ENCODE measurements at regions not wholly inside any gene's neighbourhood (a gene's known extent, or its start where the extent isn't known, plus 50 kb on each side); places are given as distances from the start of the nearest gene placed in this dataset.
"Not testable (repeated sequence)": the region's sequence is repeated elsewhere in the genome, so short reads cannot be mapped to it uniquely, and the experiment has no call there.

DNA sequence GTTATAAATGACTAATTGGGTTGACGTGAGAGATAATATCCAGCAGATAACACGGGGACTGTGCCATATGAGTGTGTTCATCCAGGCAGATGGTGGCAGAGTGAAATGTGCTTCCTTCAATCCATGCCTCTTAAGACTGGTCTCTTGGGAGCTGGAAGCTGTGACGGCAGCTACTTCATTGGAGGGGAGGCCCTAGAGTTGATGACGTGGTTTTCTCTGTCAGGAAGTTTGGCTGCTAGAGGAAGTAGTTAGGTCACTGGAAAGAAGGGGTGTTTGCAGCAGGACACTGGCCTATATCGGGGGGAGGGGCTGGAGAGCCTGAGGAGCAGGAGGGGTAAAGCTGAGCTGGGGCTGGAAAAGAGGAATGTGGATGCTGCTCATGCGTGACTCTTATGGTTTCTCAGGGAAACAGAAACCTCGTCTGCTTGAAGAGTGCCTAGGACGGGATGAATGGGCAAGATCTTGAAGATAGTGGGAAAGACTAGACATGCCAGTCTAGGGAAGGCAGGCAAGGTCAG, 3051.6 kb downstream of the RPIA start:
- H3K9me3 Mint-ChIP-seq (ENCODE audit: insufficient read depth); H3K36me3 Mint-ChIP-seq (ENCODE audit: low read depth); DNase-seq; H3K27me3 Mint-ChIP-seq (ENCODE audit: low read depth); H3K27ac Mint-ChIP-seq; H3K4me1 Mint-ChIP-seq (ENCODE audit: low read depth); CTCF ChIA-PET; POLR2A ChIA-PET; ATAC-seq; H3K4me3 Mint-ChIP-seq: not testable (repeated sequence)

- H3K9me3 Mint-ChIP-seq (ENCODE audit: insufficient read depth); CTCF ChIA-PET; ATAC-seq; POLR2A ChIA-PET; H3K27me3 Mint-ChIP-seq (ENCODE audit: low read depth); H3K4me3 Mint-ChIP-seq; H3K36me3 Mint-ChIP-seq (ENCODE audit: low read depth); DNase-seq; H3K4me1 Mint-ChIP-seq (ENCODE audit: low read depth); H3K27ac Mint-ChIP-seq: not testable (repeated sequence)
Observed at GRCh38 chr2:91743910-91744309, 3052.4 kb downstream of the RPIA start.

- H3K27me3 Mint-ChIP-seq (ENCODE audit: low read depth); DNase-seq; H3K36me3 Mint-ChIP-seq (ENCODE audit: low read depth); H3K4me3 Mint-ChIP-seq; POLR2A ChIA-PET; H3K27ac Mint-ChIP-seq; CTCF ChIA-PET; ATAC-seq; H3K4me1 Mint-ChIP-seq (ENCODE audit: low read depth); H3K9me3 Mint-ChIP-seq (ENCODE audit: insufficient read depth): not testable (repeated sequence)
Observed at GRCh38 chr2:91744700-91745141, 3053.2 kb downstream of the RPIA start.

DNA sequence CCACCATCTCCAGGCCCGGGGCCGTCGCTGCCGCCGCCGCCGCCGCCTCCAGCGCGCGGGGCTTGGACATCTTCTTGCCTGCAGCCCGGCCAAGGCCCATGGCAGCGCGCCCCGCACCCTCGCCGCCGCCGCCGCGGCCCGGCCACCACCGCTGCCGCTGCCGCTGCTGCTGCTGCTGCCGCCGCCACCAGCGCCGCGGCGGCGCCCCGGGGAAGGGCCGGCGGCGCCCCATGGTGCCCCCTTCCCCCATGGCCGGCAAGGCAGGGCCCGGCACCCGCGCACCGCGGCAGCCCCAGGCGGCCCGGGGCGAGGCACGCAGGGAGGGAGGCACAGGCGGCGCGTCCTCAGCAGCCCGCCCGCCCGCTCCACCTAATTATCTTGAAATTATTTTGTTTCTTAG, 3057.4 kb downstream of the RPIA start:
- Mint-ChIP-seq H3K27ac (no peak overlapping the region), H3K4me1 (ENCODE audit: low read depth) (no peaks in the 10 kb centered on the region), H3K9me3 (ENCODE audit: insufficient read depth) (no peaks in the 10 kb centered on the region), H3K4me3 (no peak overlapping the region), H3K27me3 (ENCODE audit: low read depth) (peaks cover 3% of the 10 kb centered on the region), H3K36me3 (ENCODE audit: low read depth) (no peaks in the 10 kb centered on the region)
- peak; percentile 71 for ATAC-seq
- no peak for DNase-seq
- CTCF ChIA-PET = no interaction called here
- POLR2A ChIA-PET = no interaction called here

DNA sequence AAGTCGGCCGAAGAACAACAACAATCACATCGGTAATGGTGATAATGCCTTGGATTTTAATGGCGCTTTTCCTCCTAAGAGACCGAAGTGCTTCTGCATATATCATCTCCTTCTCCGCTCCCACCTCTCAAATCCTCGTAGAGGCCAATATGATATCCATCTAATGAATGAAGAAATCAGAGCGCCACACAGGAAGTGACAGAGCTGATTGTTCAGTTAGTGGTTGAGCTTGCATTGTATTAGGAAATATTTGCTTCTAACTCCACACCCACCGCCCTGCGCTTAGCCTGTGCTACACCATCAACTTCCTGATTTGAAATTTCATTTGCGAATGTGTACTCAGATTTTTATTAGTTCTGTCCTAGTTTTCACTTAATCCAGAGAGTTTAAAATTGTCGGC, 3058.2 kb downstream of the RPIA start:
- H3K27ac Mint-ChIP-seq; H3K9me3 Mint-ChIP-seq (ENCODE audit: insufficient read depth); H3K4me3 Mint-ChIP-seq; H3K4me1 Mint-ChIP-seq (ENCODE audit: low read depth); DNase-seq; POLR2A ChIA-PET; ATAC-seq; CTCF ChIA-PET; H3K27me3 Mint-ChIP-seq (ENCODE audit: low read depth); H3K36me3 Mint-ChIP-seq (ENCODE audit: low read depth): not testable (repeated sequence)

DNA sequence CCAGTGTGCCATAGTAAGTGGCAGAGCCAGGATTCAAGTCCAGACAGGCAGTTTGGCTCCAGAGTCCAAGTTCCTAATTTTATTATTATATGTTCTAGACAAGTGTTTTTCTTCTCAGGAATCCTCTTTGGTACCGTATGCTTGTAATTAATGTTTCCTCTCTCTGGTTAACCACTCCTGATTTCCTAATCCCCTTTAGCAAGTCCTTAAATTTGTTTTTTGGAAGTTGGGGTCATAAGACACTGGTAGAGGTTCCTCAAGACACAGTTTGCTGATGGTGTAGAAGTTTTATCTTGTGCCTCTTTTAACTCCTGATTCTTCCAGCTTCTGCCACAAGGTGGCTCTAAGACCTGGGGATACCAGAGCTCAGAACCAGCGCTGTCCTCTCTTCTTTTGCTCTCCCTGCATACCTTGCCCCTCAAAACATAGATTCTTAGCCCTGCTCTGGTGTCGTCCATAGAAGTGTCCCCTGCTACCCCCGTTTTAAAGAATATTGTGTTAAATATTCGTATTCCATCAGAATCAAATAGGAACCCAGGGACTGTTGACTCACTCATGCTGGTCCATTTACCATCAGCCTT, 3068.0 kb downstream of the RPIA start:
- ATAC-seq; H3K27me3 Mint-ChIP-seq (ENCODE audit: low read depth); H3K4me3 Mint-ChIP-seq; H3K9me3 Mint-ChIP-seq (ENCODE audit: insufficient read depth); POLR2A ChIA-PET; DNase-seq; CTCF ChIA-PET; H3K27ac Mint-ChIP-seq; H3K4me1 Mint-ChIP-seq (ENCODE audit: low read depth); H3K36me3 Mint-ChIP-seq (ENCODE audit: low read depth): not testable (repeated sequence)

DNA sequence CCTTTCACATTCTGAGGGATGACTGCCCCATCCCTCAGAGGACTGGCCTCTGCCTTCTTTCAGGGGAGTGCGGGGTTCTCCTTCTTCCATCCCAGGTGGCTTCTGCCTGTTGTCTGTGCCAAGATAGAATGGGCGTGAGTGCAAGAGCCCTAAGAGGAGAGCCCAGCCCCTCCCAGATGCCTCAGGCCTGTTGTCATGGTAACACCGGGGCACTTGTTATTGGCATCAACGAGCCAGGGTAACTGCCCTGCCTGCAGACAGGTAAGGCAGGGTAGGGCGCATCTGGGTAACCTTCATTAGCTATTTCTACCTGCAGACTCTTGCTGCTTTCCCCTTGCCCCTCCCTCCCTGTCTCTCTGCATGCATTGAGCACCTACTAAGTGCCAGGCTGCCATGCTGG, 3069.2 kb downstream of the RPIA start:
- CTCF ChIA-PET; ATAC-seq; H3K36me3 Mint-ChIP-seq (ENCODE audit: low read depth); DNase-seq; H3K27ac Mint-ChIP-seq; H3K4me1 Mint-ChIP-seq (ENCODE audit: low read depth); H3K9me3 Mint-ChIP-seq (ENCODE audit: insufficient read depth); H3K4me3 Mint-ChIP-seq; POLR2A ChIA-PET; H3K27me3 Mint-ChIP-seq (ENCODE audit: low read depth): not testable (repeated sequence)

DNA sequence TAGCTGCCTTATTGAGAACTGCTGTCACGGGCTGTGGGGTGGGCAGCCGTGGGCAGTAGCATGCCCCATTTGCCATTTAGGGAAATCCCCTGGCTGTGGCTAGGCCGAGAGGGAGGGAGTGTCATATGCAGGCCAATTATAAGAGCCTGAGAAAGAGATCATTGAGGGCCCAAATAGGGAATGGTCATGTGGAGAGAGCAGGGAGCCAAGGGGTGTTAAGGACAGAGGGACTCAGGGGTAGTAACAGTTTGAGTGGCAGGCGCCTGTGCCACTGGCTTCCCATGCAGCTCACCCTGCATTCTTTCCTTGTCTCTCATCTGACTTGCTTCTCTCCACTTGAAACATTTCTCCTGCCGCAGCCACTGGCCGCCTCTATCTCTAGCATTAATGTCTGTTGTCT, 3070.8 kb downstream of the RPIA start:
- H3K9me3 Mint-ChIP-seq (ENCODE audit: insufficient read depth) = not testable (repeated sequence)

GRCh38 chr2:91763710-91764109, 3072.2 kb downstream of the RPIA start:
- H3K4me1 Mint-ChIP-seq (ENCODE audit: low read depth); CTCF ChIA-PET; DNase-seq; H3K36me3 Mint-ChIP-seq (ENCODE audit: low read depth); H3K4me3 Mint-ChIP-seq; H3K27ac Mint-ChIP-seq; POLR2A ChIA-PET; H3K9me3 Mint-ChIP-seq (ENCODE audit: insufficient read depth); ATAC-seq; H3K27me3 Mint-ChIP-seq (ENCODE audit: low read depth): not testable (repeated sequence)

More for the DNA sequence above, 3070.8 kb downstream of the RPIA start:
- ATAC-seq; H3K36me3 Mint-ChIP-seq (ENCODE audit: low read depth); H3K4me3 Mint-ChIP-seq; H3K27ac Mint-ChIP-seq; H3K4me1 Mint-ChIP-seq (ENCODE audit: low read depth); POLR2A ChIA-PET; H3K27me3 Mint-ChIP-seq (ENCODE audit: low read depth); DNase-seq; CTCF ChIA-PET: not testable (repeated sequence)

DNA sequence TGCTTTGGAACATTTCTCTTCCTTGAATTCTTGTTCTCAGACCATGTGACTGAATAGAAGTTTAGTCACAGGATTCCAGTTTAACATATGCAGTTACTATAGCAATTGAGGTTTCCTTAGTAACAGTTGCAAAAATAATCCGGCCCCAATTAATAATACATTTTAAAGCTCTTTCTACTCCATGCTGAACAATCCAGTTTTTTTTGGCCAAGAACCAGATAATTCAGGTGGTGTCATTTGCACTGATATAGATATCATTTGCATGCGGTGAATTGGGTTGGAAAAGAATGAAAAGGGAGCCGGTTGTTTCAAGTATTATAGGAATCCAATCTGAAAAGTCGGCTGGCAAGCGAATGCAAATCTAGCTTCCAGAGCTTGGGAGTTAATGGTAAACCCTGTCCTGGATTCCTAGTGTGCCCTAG, 3073.1 kb downstream of the RPIA start:
- H3K27ac Mint-ChIP-seq; H3K4me1 Mint-ChIP-seq (ENCODE audit: low read depth); POLR2A ChIA-PET; H3K27me3 Mint-ChIP-seq (ENCODE audit: low read depth); DNase-seq; ATAC-seq; H3K9me3 Mint-ChIP-seq (ENCODE audit: insufficient read depth); CTCF ChIA-PET; H3K4me3 Mint-ChIP-seq; H3K36me3 Mint-ChIP-seq (ENCODE audit: low read depth): not testable (repeated sequence)

DNA sequence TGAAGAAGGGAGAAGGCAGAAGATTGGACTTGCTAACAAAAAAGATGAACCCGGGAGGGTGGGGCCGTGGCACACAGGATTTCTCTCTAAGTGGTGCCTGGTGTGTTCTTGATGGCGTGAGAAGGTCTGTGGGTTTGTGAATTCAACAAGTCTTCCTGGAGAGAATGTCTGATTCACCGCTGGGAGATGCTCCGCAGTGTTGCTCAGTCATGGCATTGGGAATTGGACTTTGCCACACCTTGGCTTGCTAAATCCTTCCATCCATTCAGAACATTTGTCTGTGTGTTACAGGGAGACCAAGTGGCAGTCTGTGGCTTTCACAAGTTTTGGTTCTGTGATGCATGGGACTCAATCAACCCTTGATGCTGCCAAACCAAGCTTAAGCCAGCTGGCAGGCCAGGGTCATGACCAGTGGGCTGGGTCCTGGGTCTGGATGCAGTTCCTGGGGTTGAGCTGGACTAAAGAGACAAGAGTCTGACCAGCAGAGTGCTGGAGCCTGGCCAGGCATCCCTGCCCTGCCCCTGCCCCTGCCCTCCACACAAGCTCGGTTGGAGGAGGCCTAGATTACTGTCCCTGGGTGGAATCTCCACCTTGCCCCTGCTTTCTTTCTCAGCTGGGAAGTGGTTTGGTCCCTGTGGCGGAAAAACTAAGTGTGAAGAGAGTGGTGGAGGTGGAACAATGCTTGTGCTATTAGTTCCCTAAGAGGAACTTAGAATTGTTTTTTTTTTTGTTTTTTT, 3073.7 kb downstream of the RPIA start:
- ATAC-seq; CTCF ChIA-PET; H3K4me3 Mint-ChIP-seq; H3K27ac Mint-ChIP-seq; H3K36me3 Mint-ChIP-seq (ENCODE audit: low read depth); H3K4me1 Mint-ChIP-seq (ENCODE audit: low read depth); POLR2A ChIA-PET; H3K9me3 Mint-ChIP-seq (ENCODE audit: insufficient read depth); H3K27me3 Mint-ChIP-seq (ENCODE audit: low read depth); DNase-seq: not testable (repeated sequence)

- H3K4me1 Mint-ChIP-seq (ENCODE audit: low read depth); POLR2A ChIA-PET; H3K27me3 Mint-ChIP-seq (ENCODE audit: low read depth); H3K4me3 Mint-ChIP-seq; ATAC-seq; CTCF ChIA-PET; H3K27ac Mint-ChIP-seq; H3K9me3 Mint-ChIP-seq (ENCODE audit: insufficient read depth); DNase-seq; H3K36me3 Mint-ChIP-seq (ENCODE audit: low read depth): not testable (repeated sequence)
Observed at GRCh38 chr2:91766349-91767048, 3075.0 kb downstream of the RPIA start.
